A673 (cell line): ENCODE measurements at regions not wholly inside any gene's neighbourhood (a gene's known extent, or its start where the extent isn't known, plus 50 kb on each side); places are given as distances from the start of the nearest gene placed in this dataset.

ENCODE experiments used
- CTCF ChIP-seq: fragments of 300-800, 200-600 bp; sonication (generic); conservative IDR thresholded peaks from 2 replicates; pipeline ENCODE4 v1.5.1; 2017; ENCODE audit warnings: low read depth, mild to moderate bottlenecking, antibody characterized with exemption, low read length, moderate library complexity, mixed read lengths
- EZH2 ChIP-seq: fragments of 200-600 bp; sonication (generic); IDR thresholded peaks from 2 replicates; pipeline ENCODE4 v1.6.1; 2017; ENCODE audit warnings: borderline replicate concordance, low read depth, mild to moderate bottlenecking, mixed read lengths, antibody characterized with exemption, low read length; ENCODE audit not compliant: poor library complexity, severe bottlenecking

GRCh38 chr3:117252651-117253050 lies 543.1 kb downstream of the TUSC7 start:
- TF ChIP-seq CTCF: no peak
- TF ChIP-seq EZH2: no peak
